ENCODE measurements at regions not wholly inside any gene's neighbourhood (a gene's known extent, or its start where the extent isn't known, plus 50 kb on each side); places are given as distances from the start of the nearest gene placed in this dataset.

DNA sequence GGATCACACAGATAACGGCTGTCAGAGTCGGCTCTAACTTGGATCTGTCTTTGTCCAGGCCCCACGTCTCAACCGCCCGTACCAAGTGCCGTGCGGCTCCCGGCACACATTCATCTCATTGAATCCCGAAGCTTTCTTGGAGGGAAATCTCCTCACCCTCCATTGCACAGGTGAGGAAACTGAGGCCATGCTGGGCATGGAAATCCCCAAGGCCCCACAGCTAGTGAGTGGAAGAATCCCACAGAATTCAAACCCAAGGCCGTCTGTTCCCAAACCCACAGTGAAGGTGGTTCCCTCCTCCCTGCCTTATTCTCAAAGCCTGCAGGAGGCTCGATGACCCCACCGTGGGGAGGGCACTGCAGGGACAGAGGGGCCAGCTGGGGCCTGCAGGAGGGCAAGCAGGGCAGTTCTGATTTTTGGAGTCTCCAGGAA lies 437.9 kb downstream of the MATN1 start:
- no peak overlapping the region for H3K4me3 ChIP-seq (ENCODE audit: low read depth in 1 of 2, low read length in 1 of 2)
- H3K36me3 ChIP-seq: no peaks in the 10 kb centered on the region
- H3K4me1 ChIP-seq (ENCODE audit: control insufficient read depth in 1 of 2, insufficient read depth in 1 of 2, low read depth in 1 of 2, low read length in 1 of 2): no peaks in the 10 kb centered on the region
- H3K27ac ChIP-seq: no peak overlapping the region
- H3K9me3 ChIP-seq: no peaks in the 10 kb centered on the region
- TF ChIP-seq, protein P1, sequence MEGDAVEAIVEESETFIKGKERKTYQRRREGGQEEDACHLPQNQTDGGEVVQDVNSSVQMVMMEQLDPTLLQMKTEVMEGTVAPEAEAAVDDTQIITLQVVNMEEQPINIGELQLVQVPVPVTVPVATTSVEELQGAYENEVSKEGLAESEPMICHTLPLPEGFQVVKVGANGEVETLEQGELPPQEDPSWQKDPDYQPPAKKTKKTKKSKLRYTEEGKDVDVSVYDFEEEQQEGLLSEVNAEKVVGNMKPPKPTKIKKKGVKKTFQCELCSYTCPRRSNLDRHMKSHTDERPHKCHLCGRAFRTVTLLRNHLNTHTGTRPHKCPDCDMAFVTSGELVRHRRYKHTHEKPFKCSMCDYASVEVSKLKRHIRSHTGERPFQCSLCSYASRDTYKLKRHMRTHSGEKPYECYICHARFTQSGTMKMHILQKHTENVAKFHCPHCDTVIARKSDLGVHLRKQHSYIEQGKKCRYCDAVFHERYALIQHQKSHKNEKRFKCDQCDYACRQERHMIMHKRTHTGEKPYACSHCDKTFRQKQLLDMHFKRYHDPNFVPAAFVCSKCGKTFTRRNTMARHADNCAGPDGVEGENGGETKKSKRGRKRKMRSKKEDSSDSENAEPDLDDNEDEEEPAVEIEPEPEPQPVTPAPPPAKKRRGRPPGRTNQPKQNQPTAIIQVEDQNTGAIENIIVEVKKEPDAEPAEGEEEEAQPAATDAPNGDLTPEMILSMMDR (IDR thresholded peaks at IDR 0.05): no peak
- H3K27me3 ChIP-seq: peaks cover 11% of the 10 kb centered on the region

DNA sequence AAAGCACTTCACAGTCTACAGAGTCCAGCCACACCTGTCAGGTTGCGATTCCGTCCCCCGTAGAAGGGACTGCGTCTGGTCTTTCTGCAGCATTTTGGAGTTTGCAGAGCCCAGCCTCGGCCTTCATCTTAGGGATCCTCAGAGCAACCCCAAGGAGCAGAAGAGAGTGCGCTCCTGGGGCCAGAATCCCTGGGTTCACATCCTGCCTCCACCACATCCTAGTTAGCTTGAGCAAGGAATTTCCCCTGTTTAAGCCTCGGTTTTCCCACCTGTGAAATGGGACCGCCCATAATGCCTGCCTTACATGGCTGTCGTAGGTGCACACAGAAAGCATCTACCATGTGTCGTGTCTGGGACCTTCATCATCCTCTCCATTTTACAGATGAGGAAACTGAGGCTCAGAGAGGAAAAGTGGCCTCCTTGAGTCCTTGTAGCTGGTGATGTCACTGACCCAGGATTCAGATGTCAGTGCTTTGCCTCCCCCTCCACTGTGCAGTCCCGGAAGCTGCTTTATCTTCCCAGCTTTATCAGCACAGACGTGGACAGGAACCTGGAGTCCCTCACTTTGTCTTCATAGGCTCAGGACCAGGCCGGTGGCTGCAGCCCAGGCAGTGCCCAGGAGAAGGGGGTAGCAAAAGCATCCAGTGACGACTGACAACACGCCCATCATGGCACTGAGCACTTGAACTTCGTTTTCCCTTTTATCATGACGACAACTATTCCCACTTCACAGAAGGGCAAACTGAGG lies 438.5 kb downstream of the MATN1 start:
- Histone ChIP-seq H3K4me3 (ENCODE audit: low read depth in 1 of 2, low read length in 1 of 2) (no peak overlapping the region), H3K27me3 (peaks cover 12% of the 10 kb centered on the region), H3K27ac (no peak overlapping the region), H3K4me1 (ENCODE audit: control insufficient read depth in 1 of 2, insufficient read depth in 1 of 2, low read depth in 1 of 2, low read length in 1 of 2) (no peaks in the 10 kb centered on the region), H3K9me3 (no peaks in the 10 kb centered on the region), H3K36me3 (no peaks in the 10 kb centered on the region)
- TF ChIP-seq, protein P1 (IDR thresholded peaks at IDR 0.05): no peak

DNA sequence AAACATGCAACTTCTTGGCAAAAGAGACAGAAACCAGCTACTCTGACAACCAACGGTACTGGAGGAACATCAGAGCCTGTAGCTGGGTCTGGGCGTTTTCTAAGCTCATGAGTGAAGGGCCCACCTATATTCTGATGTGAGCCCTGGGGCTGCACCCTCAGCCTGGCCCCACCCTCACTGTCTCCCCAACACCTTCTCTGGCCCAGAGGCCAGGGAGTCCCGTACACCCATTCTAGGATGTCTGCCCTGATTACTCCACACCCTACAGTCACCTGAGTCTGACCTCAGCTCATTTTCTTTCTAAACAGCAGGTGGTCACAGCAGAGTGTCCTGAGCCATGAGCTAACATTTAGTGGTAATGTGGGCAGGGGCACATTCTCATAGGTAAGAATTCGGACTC lies 439.2 kb downstream of the MATN1 start:
- no peaks in the 10 kb centered on the region for H3K9me3 ChIP-seq
- no peak overlapping the region for H3K27ac ChIP-seq
- H3K4me1 ChIP-seq (ENCODE audit: control insufficient read depth in 1 of 2, insufficient read depth in 1 of 2, low read depth in 1 of 2, low read length in 1 of 2): no peaks in the 10 kb centered on the region
- H3K36me3 ChIP-seq: no peaks in the 10 kb centered on the region
- H3K27me3 ChIP-seq: peaks cover 8% of the 10 kb centered on the region
- no peak overlapping the region for H3K4me3 ChIP-seq (ENCODE audit: low read depth in 1 of 2, low read length in 1 of 2)
- TF ChIP-seq, protein P1 (IDR thresholded peaks at IDR 0.05): no peak

DNA sequence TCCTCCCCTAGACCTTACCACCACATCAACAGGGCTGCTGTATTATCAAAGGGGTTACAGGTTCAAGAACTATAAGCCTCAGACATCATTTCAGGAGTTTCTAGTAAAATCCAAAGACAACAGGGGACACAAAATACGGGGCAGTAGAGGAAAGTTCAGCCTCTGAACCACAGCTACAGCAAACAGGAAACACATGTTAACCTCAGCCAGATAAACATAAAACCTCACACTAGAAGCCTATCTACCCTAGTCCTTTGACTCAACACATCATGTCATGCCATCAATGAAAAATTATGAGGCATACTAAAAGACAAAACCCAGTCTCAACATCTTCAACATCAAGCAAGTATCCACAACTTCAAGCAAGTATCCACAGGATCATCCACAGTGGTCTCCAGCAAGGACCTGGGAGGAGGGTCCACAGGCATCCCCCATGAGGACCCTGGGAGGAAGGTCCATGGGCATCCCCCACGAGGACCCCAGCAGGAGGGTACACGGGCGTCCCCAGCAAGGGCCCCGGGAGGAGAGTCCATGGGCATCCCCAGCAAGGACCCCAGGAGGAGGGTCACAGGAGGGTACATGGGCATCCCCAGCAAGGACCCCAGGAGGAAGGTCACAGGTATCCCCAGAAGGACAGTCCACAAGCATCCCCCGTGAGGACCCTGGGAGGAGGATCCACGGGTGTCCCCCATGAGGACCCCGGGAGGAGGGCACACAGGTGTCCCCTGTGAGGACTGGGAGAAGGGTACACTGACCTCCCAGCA lies 440.0 kb downstream of the MATN1 start:
- Histone ChIP-seq H3K4me3 (ENCODE audit: low read depth in 1 of 2, low read length in 1 of 2) (no peak overlapping the region), H3K9me3 (no peaks in the 10 kb centered on the region), H3K27me3 (peaks cover 16% of the 10 kb centered on the region), H3K4me1 (ENCODE audit: control insufficient read depth in 1 of 2, insufficient read depth in 1 of 2, low read depth in 1 of 2, low read length in 1 of 2) (no peaks in the 10 kb centered on the region), H3K36me3 (no peaks in the 10 kb centered on the region), H3K27ac (no peak overlapping the region)
- TF ChIP-seq, protein P1 (IDR thresholded peaks at IDR 0.05): no peak

DNA sequence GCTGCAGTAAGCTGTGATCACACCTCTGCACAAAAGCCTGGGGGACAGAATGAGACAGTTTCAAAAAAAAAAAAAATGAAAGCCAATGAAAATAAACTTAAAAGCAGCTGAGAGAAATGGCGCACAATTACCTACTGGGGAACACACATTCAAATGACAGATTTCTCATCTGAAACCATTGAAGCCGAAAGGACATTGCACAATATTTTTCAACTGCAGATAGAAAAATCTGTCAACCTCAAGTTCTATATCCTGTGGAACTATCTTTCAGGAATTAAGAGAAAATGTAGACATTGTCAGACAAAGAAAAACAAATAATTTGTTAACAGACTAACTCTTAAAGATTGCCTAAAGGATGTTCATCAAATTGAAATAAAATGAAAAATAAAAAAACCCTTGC lies 442.8 kb downstream of the MATN1 start:
- Histone ChIP-seq H3K4me3 (ENCODE audit: low read depth in 1 of 2, low read length in 1 of 2) (no peak overlapping the region), H3K4me1 (ENCODE audit: control insufficient read depth in 1 of 2, insufficient read depth in 1 of 2, low read depth in 1 of 2, low read length in 1 of 2) (no peaks in the 10 kb centered on the region), H3K9me3 (no peaks in the 10 kb centered on the region), H3K27me3 (peaks cover 19% of the 10 kb centered on the region), H3K27ac (no peak overlapping the region), H3K36me3 (no peaks in the 10 kb centered on the region)
- TF ChIP-seq, protein P1 (IDR thresholded peaks at IDR 0.05): no peak
